ENCODE measurements at regions not wholly inside any gene's neighbourhood (a gene's known extent, or its start where the extent isn't known, plus 50 kb on each side); places are given as distances from the start of the nearest gene placed in this dataset.

- Histone ChIP-seq H3K27ac (ENCODE audit: low read depth, low read length) (no peak overlapping the region), H3K4me1 (ENCODE audit: control insufficient read depth, low read length) (peaks cover 50% of the 10 kb centered on the region)
- TF ChIP-seq CTCF (IDR thresholded peaks at IDR 0.05; ENCODE audit: low read depth, low read length, poor library complexity, severe bottlenecking) (no peak), EZH2phosphoT487 (IDR thresholded peaks at IDR 0.05; ENCODE audit: borderline replicate concordance, low read length) (no peak)
These were observed 360.9 kb downstream of the LPIN1 start for GRCh38 chr2:12107321-12107720.

GRCh38 chr2:12107939-12108338 lies 361.5 kb downstream of the LPIN1 start:
- Histone ChIP-seq H4K20me1 (ENCODE audit: control insufficient read depth, insufficient read depth, low read depth, low read length) (no peaks in the 10 kb centered on the region), H3K4me1 (ENCODE audit: control insufficient read depth, low read length) (peaks cover 53% of the 10 kb centered on the region), H3F3A (ENCODE audit: control insufficient read depth, insufficient read depth) (no peaks in the 10 kb centered on the region), H3K9me3 (ENCODE audit: control insufficient read depth, insufficient read depth, low read length) (no peaks in the 10 kb centered on the region), H3K36me3 (ENCODE audit: control insufficient read depth, low read length) (no peaks in the 10 kb centered on the region), H3K9me2 (replicated peaks; ENCODE audit: control insufficient read depth, low read length) (no peaks in the 10 kb centered on the region), H3K4me2 (ENCODE audit: low read length) (peak overlapping the region; percentile 20), H3K79me2 (ENCODE audit: control insufficient read depth, low read length) (no peaks in the 10 kb centered on the region), H3K27me3 (ENCODE audit: control insufficient read depth, low read length) (no peaks in the 10 kb centered on the region), H3K4me3 (ENCODE audit: low read length) (peak overlapping the region; percentile 22; the same call in 1 of the 2 replicates), H3K27ac (ENCODE audit: low read depth, low read length) (no peak overlapping the region)
- TF ChIP-seq CTCF (IDR thresholded peaks at IDR 0.05; ENCODE audit: low read depth, low read length, poor library complexity, severe bottlenecking) (no peak), EZH2phosphoT487 (IDR thresholded peaks at IDR 0.05; ENCODE audit: borderline replicate concordance, low read length) (no peak)

More at GRCh38 chr2:12107321-12107720, 360.9 kb downstream of the LPIN1 start:
- no peaks in the 10 kb centered on the region for H3K79me2 ChIP-seq (ENCODE audit: control insufficient read depth, low read length)
- H3K4me2 ChIP-seq (ENCODE audit: low read length) = 0 out of 2 replicates have a peak overlapping the region, but pooled peaks have one; percentile 20
- no peaks in the 10 kb centered on the region for H3K36me3 ChIP-seq (ENCODE audit: control insufficient read depth, low read length)
- no peaks in the 10 kb centered on the region for H3K27me3 ChIP-seq (ENCODE audit: control insufficient read depth, low read length)
- no peaks in the 10 kb centered on the region for H3K9me3 ChIP-seq (ENCODE audit: control insufficient read depth, insufficient read depth, low read length)
- H4K20me1 ChIP-seq (ENCODE audit: control insufficient read depth, insufficient read depth, low read depth, low read length) = no peaks in the 10 kb centered on the region
- no peaks in the 10 kb centered on the region for H3F3A ChIP-seq (ENCODE audit: control insufficient read depth, insufficient read depth)
- no peaks in the 10 kb centered on the region for H3K9me2 ChIP-seq (replicated peaks; ENCODE audit: control insufficient read depth, low read length)
- H3K4me3 ChIP-seq (ENCODE audit: low read length) = no peak overlapping the region

GRCh38 chr2:12109363-12110017 lies 363.1 kb downstream of the LPIN1 start:
- no peak for TF ChIP-seq CTCF (IDR thresholded peaks at IDR 0.05; ENCODE audit: low read depth, low read length, poor library complexity, severe bottlenecking)
- TF ChIP-seq EZH2phosphoT487 (IDR thresholded peaks at IDR 0.05; ENCODE audit: borderline replicate concordance, low read length) = no peak
- Histone ChIP-seq H3K9me2 (replicated peaks; ENCODE audit: control insufficient read depth, low read length) (no peaks in the 10 kb centered on the region), H3K9me3 (ENCODE audit: control insufficient read depth, insufficient read depth, low read length) (no peaks in the 10 kb centered on the region), H3K4me3 (ENCODE audit: low read length) (peak overlapping the region; percentile 13; the same call in 1 of the 2 replicates), H3K4me1 (ENCODE audit: control insufficient read depth, low read length) (peaks cover 69% of the 10 kb centered on the region), H3K27me3 (ENCODE audit: control insufficient read depth, low read length) (no peaks in the 10 kb centered on the region), H3K27ac (ENCODE audit: low read depth, low read length) (no peak overlapping the region), H3K36me3 (ENCODE audit: control insufficient read depth, low read length) (no peaks in the 10 kb centered on the region), H3K79me2 (ENCODE audit: control insufficient read depth, low read length) (no peaks in the 10 kb centered on the region), H3F3A (ENCODE audit: control insufficient read depth, insufficient read depth) (no peaks in the 10 kb centered on the region), H4K20me1 (ENCODE audit: control insufficient read depth, insufficient read depth, low read depth, low read length) (no peaks in the 10 kb centered on the region), H3K4me2 (ENCODE audit: low read length) (peak overlapping the region; percentile 22; the same call in 1 of the 2 replicates)
